Activated CD4-positive, alpha-beta memory T cell treated with anti-CD3 and anti-CD28 coated beads for 36 hours (primary cell): ENCODE measurements at regions not wholly inside any gene's neighbourhood (a gene's known extent, or its start where the extent isn't known, plus 50 kb on each side); places are given as distances from the start of the nearest gene placed in this dataset.
A peak's percentile ranks its signal among the peaks of the same experiment; 100 is the strongest.
"Not testable (repeated sequence)": the region's sequence is repeated elsewhere in the genome, so short reads cannot be mapped to it uniquely, and the experiment has no call there.

Source experiments
- CTCF ChIA-PET: fragments of 350-600 bp; sonication (Branson Sonifier 250); formaldehyde crosslinking; loops from one replicate; lab custom pipeline; 2021; ENCODE audit warnings: antibody characterized with exemption, inconsistent platforms; lab: Charles Lee
- POLR2A ChIA-PET: fragments of 350-600 bp; sonication (Branson Sonifier 250); formaldehyde crosslinking; loops from one replicate; lab custom pipeline; 2021; ENCODE audit warnings: antibody characterized with exemption; lab: Charles Lee
- DNase-seq: peaks from one replicate; pipeline ENCODE4 v3.0.0-alpha.2; 2020
- H3K27ac Mint-ChIP-seq: one replicate; pipeline ENCODE4 v1.8.0; 2021; ENCODE audit warnings: mixed read lengths
- H3K27me3 Mint-ChIP-seq: one replicate; pipeline ENCODE4 v1.8.0; 2021; ENCODE audit warnings: mixed read lengths
- H3K36me3 Mint-ChIP-seq: one replicate; pipeline ENCODE4 v1.8.0; 2021; ENCODE audit warnings: mixed read lengths
- H3K4me1 Mint-ChIP-seq: one replicate; pipeline ENCODE4 v1.8.0; 2021; ENCODE audit warnings: low read depth, mixed read lengths
- H3K4me3 Mint-ChIP-seq: one replicate; pipeline ENCODE4 v1.8.0; 2021; ENCODE audit warnings: mild to moderate bottlenecking, mixed read lengths
- H3K9me3 Mint-ChIP-seq: one replicate; pipeline ENCODE4 v1.8.0; 2021; ENCODE audit warnings: mixed read lengths
- intact Hi-C: fragments of 100-400 bp; cut with micrococcal nuclease; formaldehyde crosslinking; loops from one replicate; pipeline ENCODE4 v1.15.1; 2023
- microRNA-seq: library from miRNA; unstranded; fragments of <30 nt; microRNA quantifications from one replicate; pipeline ENCODE4 v1.2.0, GENCODE V29; 2022; ENCODE audit warnings: borderline number of aligned reads, borderline microRNAs expressed, borderline replicate concordance

- CTCF ChIA-PET, H3K36me3 Mint-ChIP-seq, H3K4me1 Mint-ChIP-seq, H3K27ac Mint-ChIP-seq, H3K4me3 Mint-ChIP-seq, H3K9me3 Mint-ChIP-seq, intact Hi-C loops, DNase-seq: not testable (repeated sequence)
- POLR2A ChIA-PET: interaction anchor here (0.6 kb wide), 1 partner anchor 48 kb away, joined by 3 read pairs; no protein-coding TSS in a partner anchor
- peaks cover 26% of the 10 kb centered on the region for H3K27me3 Mint-ChIP-seq
Measured at GRCh38 chr1:199951005-199951404, 76.5 kb upstream of the NR5A2 start.

- Mint-ChIP-seq H3K9me3 (peaks cover 2% of the 10 kb centered on the region), H3K4me3 (no peak overlapping the region), H3K27me3 (peaks cover 14% of the 10 kb centered on the region), H3K4me1 (no peaks in the 10 kb centered on the region), H3K27ac (no peak overlapping the region), H3K36me3 (no peaks in the 10 kb centered on the region)
- intact Hi-C loops: no loop called here
- CTCF ChIA-PET: no interaction called here
- DNase-seq: no peak
- POLR2A ChIA-PET: no interaction called here
Measured at GRCh38 chr1:199953651-199954050, 73.9 kb upstream of the NR5A2 start.

- H3K4me1 Mint-ChIP-seq: no peaks in the 10 kb centered on the region
- peaks cover 14% of the 10 kb centered on the region for H3K27me3 Mint-ChIP-seq
- ChIA-PET CTCF (interaction anchor here (0.7 kb wide), 1 partner anchor 376 kb away, joined by 3 read pairs; no protein-coding TSS in a partner anchor), POLR2A (no interaction called here)
- intact Hi-C loops: no loop called here
- peaks cover 2% of the 10 kb centered on the region for H3K9me3 Mint-ChIP-seq
- H3K4me3 Mint-ChIP-seq: no peak overlapping the region
- H3K36me3 Mint-ChIP-seq: no peaks in the 10 kb centered on the region
- H3K27ac Mint-ChIP-seq: no peak overlapping the region
- DNase-seq: no peak
Measured at GRCh38 chr1:199954699-199955098, 72.8 kb upstream of the NR5A2 start.

DNA sequence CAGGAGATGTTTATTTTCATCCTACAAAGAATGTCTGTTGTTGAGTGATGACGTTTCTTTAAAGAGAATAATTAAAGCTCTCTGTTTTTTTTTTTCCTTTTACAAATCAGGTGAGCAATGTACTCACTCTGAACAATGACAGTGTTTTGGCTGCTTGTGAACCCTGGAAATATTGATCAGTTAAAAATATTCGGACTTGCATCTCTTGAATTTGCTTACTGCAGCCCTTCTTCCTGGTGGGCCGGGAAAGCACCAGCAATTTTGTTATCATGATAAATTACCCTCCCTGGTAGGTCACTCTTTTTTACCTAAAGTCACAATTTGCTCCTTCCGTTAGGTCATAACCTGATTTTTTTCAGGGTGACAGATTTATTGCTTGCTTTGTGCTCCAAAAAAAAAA is 72.3 kb upstream of the NR5A2 start:
- POLR2A ChIA-PET: interaction anchor here (0.6 kb wide), 1 partner anchor 73 kb away, joined by 3 read pairs; no protein-coding TSS in a partner anchor
- Mint-ChIP-seq H3K27ac (no peak overlapping the region), H3K4me3 (no peak overlapping the region), H3K36me3 (no peaks in the 10 kb centered on the region), H3K9me3 (peaks cover 2% of the 10 kb centered on the region), H3K27me3 (peaks cover 14% of the 10 kb centered on the region), H3K4me1 (no peaks in the 10 kb centered on the region)
- no peak for DNase-seq
- CTCF ChIA-PET: interaction anchor here (0.7 kb wide), 2 partner anchors 250 to 375 kb away, joined by 3 read pairs; no protein-coding TSS in a partner anchor
- intact Hi-C loops: no loop called here

DNA sequence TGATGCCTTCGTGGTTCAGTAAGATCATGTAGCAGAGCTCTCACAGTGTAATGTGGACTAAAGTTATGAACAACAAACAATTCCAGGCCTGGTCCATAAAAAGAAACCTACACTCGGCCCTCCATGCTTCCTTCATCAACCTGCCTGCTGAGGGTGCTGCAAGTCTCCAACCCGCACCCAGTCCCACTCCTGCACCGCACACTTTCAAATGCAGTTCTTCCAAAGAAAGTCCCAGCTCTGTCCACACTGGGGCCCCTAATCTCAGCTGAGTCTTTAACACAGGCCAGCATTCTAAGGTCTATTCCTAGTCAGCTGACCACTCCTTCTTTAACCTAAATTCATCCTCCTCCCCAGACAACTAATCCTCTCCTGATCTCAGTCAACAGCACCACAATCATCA is 71.5 kb upstream of the NR5A2 start:
- ChIA-PET POLR2A (no interaction called here), CTCF (no interaction called here)
- DNase-seq: no peak
- Mint-ChIP-seq H3K9me3 (peaks cover 2% of the 10 kb centered on the region), H3K27ac (no peak overlapping the region), H3K27me3 (peaks cover 14% of the 10 kb centered on the region), H3K4me3 (no peak overlapping the region), H3K4me1 (no peaks in the 10 kb centered on the region), H3K36me3 (no peaks in the 10 kb centered on the region)
- intact Hi-C loops: no loop called here

- intact Hi-C loops: no loop called here
- Mint-ChIP-seq H3K9me3 (peaks cover 2% of the 10 kb centered on the region), H3K36me3 (no peaks in the 10 kb centered on the region), H3K4me3 (no peak overlapping the region), H3K4me1 (no peaks in the 10 kb centered on the region), H3K27ac (no peak overlapping the region), H3K27me3 (peaks cover 6% of the 10 kb centered on the region)
- DNase-seq: no peak
- ChIA-PET CTCF (no interaction called here), POLR2A (no interaction called here)
Measured at GRCh38 chr1:199959033-199959774, 68.3 kb upstream of the NR5A2 start.

DNA sequence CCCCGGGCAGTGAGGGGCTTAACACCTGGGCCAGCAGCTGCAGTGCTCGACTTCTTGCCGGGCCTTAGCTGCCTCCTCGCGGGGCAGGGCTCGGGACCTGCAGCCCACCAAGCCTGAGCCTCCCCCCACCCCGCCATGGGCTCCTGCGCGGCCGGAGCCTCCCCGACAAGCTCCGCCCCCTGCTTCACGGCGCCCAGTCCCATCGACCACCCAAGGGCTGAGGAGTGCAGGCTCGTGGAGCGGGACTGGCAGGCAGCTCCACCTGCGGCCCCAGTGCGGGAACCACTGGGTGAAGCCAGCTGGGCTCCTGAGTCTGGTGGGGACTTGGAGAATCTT is 67.8 kb upstream of the NR5A2 start:
- CTCF ChIA-PET: no interaction called here
- H3K4me1 Mint-ChIP-seq: no peaks in the 10 kb centered on the region
- H3K27me3 Mint-ChIP-seq: peaks cover 5% of the 10 kb centered on the region
- H3K36me3 Mint-ChIP-seq: no peaks in the 10 kb centered on the region
- POLR2A ChIA-PET: no interaction called here
- H3K4me3 Mint-ChIP-seq: no peak overlapping the region
- H3K27ac Mint-ChIP-seq: no peak overlapping the region
- no peak for DNase-seq
- intact Hi-C loops: no loop called here
- H3K9me3 Mint-ChIP-seq: peaks cover 2% of the 10 kb centered on the region

DNA sequence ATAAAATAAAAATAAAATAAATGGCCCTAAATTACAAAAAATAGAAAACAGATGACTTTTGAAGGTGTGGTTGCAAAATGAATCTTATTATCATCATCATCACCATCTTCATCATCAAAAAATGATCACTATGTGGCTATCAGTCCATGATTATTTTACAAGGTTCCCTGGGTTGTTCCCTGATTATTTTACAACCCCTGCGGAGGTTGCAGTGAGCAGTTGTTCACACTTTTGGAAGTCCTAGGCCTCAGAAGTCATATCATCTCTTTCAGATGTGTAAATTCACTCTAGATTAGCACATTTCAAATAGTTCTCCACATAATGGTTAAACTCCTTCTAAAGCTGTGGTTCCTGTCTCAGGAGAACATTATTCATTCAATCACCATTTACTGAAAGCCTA is 57.4 kb upstream of the NR5A2 start:
- CTCF ChIA-PET: no interaction called here
- no peak for DNase-seq
- Mint-ChIP-seq H3K4me3 (no peak overlapping the region), H3K27me3 (peaks cover 9% of the 10 kb centered on the region), H3K4me1 (no peaks in the 10 kb centered on the region), H3K27ac (no peak overlapping the region), H3K36me3 (no peaks in the 10 kb centered on the region), H3K9me3 (no peaks in the 10 kb centered on the region)
- POLR2A ChIA-PET: no interaction called here
- intact Hi-C loops: no loop called here

- no peaks in the 10 kb centered on the region for H3K36me3 Mint-ChIP-seq
- CTCF ChIA-PET: no interaction called here
Measured at GRCh38 chr1:199976496-199977144, 50.9 kb upstream of the NR5A2 start.

More at GRCh38 chr1:199976496-199977144, 50.9 kb upstream of the NR5A2 start:
- H3K4me1 Mint-ChIP-seq: no peaks in the 10 kb centered on the region
- DNase-seq: no peak
- H3K9me3 Mint-ChIP-seq: no peaks in the 10 kb centered on the region
- peaks cover 12% of the 10 kb centered on the region for H3K27me3 Mint-ChIP-seq
- POLR2A ChIA-PET: no interaction called here
- H3K27ac Mint-ChIP-seq: no peak overlapping the region
- H3K4me3 Mint-ChIP-seq: no peak overlapping the region
- intact Hi-C loops: no loop called here

Small RNAs in the stretch of these regions (microRNA-seq; reads per million reads assigned to microRNA genes)
- 273 reads per million, percentile 76 among the genes with 10 or more reads in this experiment for gene MIR181A1
- gene MIR181B1: 1.6 reads per million
